ENCODE measurements at regions not wholly inside any gene's neighbourhood (a gene's known extent, or its start where the extent isn't known, plus 50 kb on each side); places are given as distances from the start of the nearest gene placed in this dataset.

DNA sequence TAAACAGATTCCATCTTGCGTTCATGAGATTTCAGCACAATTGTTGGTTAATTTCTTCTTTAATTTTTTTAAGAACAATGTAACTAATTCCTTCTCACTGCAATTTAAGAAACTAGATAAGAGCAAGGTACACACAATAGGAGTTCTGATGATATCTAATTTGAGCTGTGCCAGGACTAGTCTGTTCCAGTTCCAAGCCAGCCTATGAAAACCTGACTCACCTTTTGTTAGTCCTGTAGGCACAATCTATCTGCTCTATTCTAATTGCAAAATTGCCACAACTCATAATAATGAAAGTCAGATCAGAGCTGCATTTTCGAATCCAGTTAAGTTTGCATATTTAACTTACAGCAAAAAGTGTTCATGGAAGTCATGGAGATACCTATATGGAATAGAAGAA is 494.1 kb upstream of the TUSC1 start:
- TF ChIP-seq CTCF (IDR thresholded peaks at IDR 0.05) = no peak
- TF ChIP-seq POLR2A (IDR thresholded peaks at IDR 0.05) = no peak

All from body of pancreas (tissue), 4 donors.